ENCODE measurements at regions not wholly inside any gene's neighbourhood (a gene's known extent, or its start where the extent isn't known, plus 50 kb on each side); places are given as distances from the start of the nearest gene placed in this dataset.
"Not testable (repeated sequence)": the region's sequence is repeated elsewhere in the genome, so short reads cannot be mapped to it uniquely, and the experiment has no call there.

DNA sequence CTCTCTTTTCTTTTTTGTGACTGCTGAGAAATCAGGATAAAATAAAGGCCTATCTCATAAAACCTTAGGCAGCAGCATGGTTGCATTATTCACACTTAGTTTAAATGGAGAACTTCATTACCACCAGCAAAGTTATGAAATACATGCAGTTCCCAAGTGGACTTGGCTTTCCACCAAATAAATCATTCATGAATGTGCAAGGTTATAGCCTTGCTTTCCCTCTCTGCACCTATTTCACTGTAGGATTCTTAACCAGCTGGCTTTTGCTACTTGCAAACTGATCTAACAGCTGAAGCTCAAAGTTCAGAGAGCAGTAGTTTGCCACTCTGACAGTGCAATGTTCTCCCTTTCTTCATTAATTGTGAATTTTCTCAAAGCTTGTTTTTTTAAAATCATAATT lies 140.1 kb upstream of the SMIM31 start:
- DNase-seq (ENCODE audit: insufficient read length, low spot score) (no peak), FAIRE-seq (no peak)

- no peak for DNase-seq (ENCODE audit: insufficient read length, low spot score)
- FAIRE-seq = no peak
These were observed 139.6 kb upstream of the SMIM31 start for GRCh38 chr4:164614329-164614728.

GRCh38 chr4:164614999-164615398 lies 138.9 kb upstream of the SMIM31 start:
- FAIRE-seq = no peak
- no peak for DNase-seq (ENCODE audit: insufficient read length, low spot score)

GRCh38 chr4:164615964-164616363 lies 138.0 kb upstream of the SMIM31 start:
- FAIRE-seq (no peak), DNase-seq (ENCODE audit: insufficient read length, low spot score) (no peak)

GRCh38 chr4:164616961-164617360 lies 137.0 kb upstream of the SMIM31 start:
- DNase-seq (ENCODE audit: insufficient read length, low spot score) = no peak
- FAIRE-seq = no peak

GRCh38 chr4:164617426-164617825 lies 136.5 kb upstream of the SMIM31 start:
- DNase-seq (ENCODE audit: insufficient read length, low spot score) (no peak), FAIRE-seq (no peak)

GRCh38 chr4:164617911-164618310 lies 136.0 kb upstream of the SMIM31 start:
- DNase-seq (ENCODE audit: insufficient read length, low spot score) (no peak), FAIRE-seq (no peak)

- DNase-seq (ENCODE audit: insufficient read length, low spot score) (no peak), FAIRE-seq (no peak)
These were observed 131.9 kb upstream of the SMIM31 start for GRCh38 chr4:164621886-164622521.

GRCh38 chr4:164623099-164623498 lies 130.8 kb upstream of the SMIM31 start:
- FAIRE-seq (no peak), DNase-seq (ENCODE audit: insufficient read length, low spot score) (no peak)

- DNase-seq (ENCODE audit: insufficient read length, low spot score) (no peak), FAIRE-seq (no peak)
These were observed 114.9 kb upstream of the SMIM31 start for GRCh38 chr4:164639001-164639400.

GRCh38 chr4:164648151-164648848 lies 105.6 kb upstream of the SMIM31 start:
- FAIRE-seq (no peak), DNase-seq (ENCODE audit: insufficient read length, low spot score) (no peak)

DNA sequence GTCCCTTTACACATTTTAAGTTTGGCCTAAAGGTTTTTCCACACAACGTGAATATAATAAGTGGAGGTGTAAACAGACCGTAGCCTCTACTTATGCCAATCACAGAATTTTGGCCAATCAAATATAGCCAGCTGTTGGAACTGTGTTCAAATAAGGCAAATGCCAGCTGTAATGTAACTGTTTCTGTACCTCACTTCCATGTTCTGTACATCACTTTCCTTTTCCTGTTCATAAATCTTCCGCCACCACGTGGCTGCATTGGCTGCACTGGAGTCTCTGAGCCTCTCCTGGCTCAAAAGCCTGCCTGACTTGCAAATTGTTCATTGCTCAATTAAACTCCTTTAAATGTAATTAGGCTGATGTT lies 105.1 kb upstream of the SMIM31 start:
- no peak for DNase-seq (ENCODE audit: insufficient read length, low spot score)
- FAIRE-seq = no peak

DNA sequence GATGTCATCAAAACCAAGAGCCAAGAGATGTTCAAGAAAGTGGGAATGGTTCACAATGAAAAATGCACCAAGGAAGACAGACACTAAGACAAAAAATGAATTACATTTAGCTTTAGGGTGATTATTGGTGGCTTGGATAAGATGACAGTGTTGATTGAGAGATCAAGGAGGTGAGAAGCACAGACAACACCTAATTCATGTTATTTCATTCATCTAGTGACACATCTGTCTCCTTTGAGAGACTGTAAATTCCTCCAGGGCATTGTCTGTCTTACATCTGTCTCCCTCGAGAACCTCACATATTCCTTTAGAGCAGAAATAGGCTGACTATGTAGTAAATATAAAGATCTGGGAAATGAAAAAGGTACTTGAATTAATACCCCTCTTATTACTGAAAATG lies 94.2 kb upstream of the SMIM31 start:
- FAIRE-seq (no peak), DNase-seq (ENCODE audit: insufficient read length, low spot score) (no peak)

DNA sequence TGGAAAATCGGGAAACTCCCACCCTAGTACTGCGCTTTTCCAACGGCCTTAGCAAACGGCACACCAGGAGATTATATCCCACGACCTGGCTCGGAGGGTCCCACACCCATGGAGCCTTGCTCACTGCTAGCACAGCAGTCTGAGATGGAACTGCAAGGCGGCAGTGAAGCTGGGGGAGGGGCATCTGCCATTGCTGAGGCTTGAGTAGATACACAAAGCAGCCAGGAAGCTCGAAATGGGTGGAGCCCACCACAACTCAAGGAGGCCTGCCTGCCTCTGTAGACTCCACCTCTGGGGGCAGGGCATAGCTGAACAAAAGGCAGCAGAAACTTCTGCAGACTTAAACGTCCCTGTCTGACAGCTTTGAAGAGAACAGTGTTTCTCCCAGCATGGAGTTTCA lies 77.8 kb upstream of the SMIM31 start:
- DNase-seq (ENCODE audit: insufficient read length, low spot score); FAIRE-seq: not testable (repeated sequence)

DNA sequence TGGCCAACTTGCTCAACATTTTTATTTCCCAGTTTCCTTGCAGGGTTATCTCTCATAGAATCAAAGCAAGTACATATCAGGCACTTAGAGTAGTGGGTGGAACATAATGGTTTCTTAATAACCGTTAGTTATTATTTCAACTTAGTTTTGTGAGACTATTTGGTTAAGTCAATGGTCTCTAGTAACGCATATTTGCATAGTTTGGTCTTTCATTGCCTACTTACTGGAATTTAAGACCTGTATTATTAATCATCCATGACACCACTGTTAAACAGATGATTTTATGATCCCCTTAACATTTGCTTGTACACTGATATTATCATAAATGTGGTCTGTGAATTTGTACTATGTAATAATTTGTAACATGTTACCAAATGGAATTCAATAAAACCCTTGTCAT lies 70.9 kb upstream of the SMIM31 start:
- no peak for FAIRE-seq

GRCh38 chr4:164695650-164696049 lies 58.3 kb upstream of the SMIM31 start:
- DNase-seq (ENCODE audit: insufficient read length, low spot score) = no peak
- no peak for FAIRE-seq

More for the DNA sequence above, 70.9 kb upstream of the SMIM31 start:
- DNase-seq (ENCODE audit: insufficient read length, low spot score) = no peak

GRCh38 chr4:164700471-164700870 lies 53.5 kb upstream of the SMIM31 start:
- DNase-seq (ENCODE audit: insufficient read length, low spot score) = no peak
- FAIRE-seq = no peak

- FAIRE-seq = no peak
- DNase-seq (ENCODE audit: insufficient read length, low spot score) = no peak
These were observed 52.3 kb upstream of the SMIM31 start for GRCh38 chr4:164701665-164702064.
